ENCODE measurements at regions not wholly inside any gene's neighbourhood (a gene's known extent, or its start where the extent isn't known, plus 50 kb on each side); places are given as distances from the start of the nearest gene placed in this dataset.

GRCh38 chr12:91964501-91964900 is 181.1 kb downstream of the BTG1 start:
- no peak for DNase-seq

GRCh38 chr12:91959220-91959619 is 186.4 kb downstream of the BTG1 start:
- DNase-seq: no peak

- no peak for DNase-seq
These were observed 186.8 kb downstream of the BTG1 start for GRCh38 chr12:91958816-91959215.

GRCh38 chr12:91954747-91955146 is 190.9 kb downstream of the BTG1 start:
- DNase-seq: no peak

GRCh38 chr12:91954326-91954725 is 191.3 kb downstream of the BTG1 start:
- DNase-seq: no peak

DNA sequence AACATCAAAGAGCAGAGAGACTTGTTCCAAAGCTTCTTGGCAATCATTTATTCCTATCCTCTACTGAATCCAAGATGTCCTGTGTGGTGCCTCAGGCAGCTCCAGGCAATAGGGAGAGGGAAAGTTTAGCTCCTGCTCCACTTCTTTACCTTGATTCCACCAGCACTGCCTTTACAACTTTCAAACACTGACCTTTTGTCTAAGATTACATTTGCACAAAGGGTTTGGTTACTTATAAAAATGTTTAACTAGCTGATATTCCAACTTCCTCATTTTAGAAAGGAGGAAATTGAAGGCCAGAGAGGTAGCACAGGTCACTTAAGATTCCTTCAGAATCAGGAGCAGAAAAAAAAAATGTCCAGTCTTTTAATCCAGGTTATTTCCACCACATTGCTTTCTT is 192.7 kb downstream of the BTG1 start:
- DNase-seq: no peak

- no peak for DNase-seq
These were observed 194.1 kb downstream of the BTG1 start for GRCh38 chr12:91951571-91951970.

- peak; percentile 16 for DNase-seq
These were observed 197.1 kb downstream of the BTG1 start for GRCh38 chr12:91948504-91948903.

- peak; percentile 77 for DNase-seq
These were observed 198.2 kb downstream of the BTG1 start for GRCh38 chr12:91947459-91947858.

- no peak for DNase-seq
These were observed 201.0 kb downstream of the BTG1 start for GRCh38 chr12:91944637-91945036.

DNA sequence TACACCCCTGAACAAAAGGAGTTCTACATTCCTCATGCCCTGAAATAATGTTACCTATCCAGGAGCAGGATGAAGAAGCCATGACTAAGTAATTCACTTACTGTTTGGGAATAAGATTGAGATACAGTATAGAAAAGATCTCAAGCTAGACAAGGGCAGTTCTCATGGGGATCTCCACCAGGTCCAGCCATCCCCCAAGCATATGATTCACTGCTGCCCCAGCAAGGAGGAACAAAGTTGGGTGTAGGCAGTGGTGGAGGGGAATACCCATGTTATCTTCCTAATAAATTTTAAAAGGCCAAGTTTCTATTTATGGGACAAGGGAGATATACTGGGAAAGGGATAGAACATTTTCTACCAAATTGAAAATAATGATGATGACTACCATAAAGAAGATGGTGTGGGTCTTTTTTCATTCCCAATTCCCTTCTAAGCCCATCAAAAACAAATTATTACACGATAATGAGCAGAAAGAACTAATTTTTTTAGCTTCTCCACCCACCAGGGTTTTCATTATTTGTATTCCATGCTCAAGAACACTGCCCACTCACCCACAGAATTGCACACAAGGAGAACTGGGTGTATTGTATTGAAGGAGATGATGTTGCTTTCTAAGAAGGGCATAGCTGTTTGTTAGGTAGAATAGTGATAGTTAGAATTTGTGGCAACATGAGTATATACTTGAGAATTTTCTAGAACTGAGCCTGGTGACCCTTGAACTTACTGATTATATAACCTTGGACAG is 204.6 kb downstream of the BTG1 start:
- peak; percentile 90 for DNase-seq

GRCh38 chr12:91940322-91940721 is 205.3 kb downstream of the BTG1 start:
- no peak for DNase-seq

DNA sequence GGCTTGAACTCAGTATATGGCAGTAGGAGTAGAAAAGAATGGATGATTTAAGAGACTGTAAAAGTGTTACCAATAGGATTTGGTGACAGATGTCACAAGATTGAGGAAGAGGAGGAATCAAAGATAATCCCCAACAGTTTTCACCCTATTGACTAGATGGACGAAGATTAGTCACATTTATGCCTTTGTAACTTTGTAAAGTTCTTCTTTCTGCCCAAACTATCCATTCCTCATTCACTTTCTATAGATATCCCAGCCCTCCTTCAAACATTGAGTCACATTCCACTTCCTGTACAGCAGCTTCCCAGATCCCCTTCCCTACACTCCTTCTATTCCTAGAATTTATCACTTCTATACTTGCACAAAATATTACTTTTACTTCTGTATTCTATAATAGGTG is 207.9 kb downstream of the BTG1 start:
- peak; percentile 58 for DNase-seq

- DNase-seq: peak; percentile 44
These were observed 208.6 kb downstream of the BTG1 start for GRCh38 chr12:91937009-91937408.

GRCh38 chr12:91935296-91935695 is 210.3 kb downstream of the BTG1 start:
- peak; percentile 90 for DNase-seq

GRCh38 chr12:91931111-91931510 is 214.5 kb downstream of the BTG1 start:
- DNase-seq: peak; percentile 26

DNA sequence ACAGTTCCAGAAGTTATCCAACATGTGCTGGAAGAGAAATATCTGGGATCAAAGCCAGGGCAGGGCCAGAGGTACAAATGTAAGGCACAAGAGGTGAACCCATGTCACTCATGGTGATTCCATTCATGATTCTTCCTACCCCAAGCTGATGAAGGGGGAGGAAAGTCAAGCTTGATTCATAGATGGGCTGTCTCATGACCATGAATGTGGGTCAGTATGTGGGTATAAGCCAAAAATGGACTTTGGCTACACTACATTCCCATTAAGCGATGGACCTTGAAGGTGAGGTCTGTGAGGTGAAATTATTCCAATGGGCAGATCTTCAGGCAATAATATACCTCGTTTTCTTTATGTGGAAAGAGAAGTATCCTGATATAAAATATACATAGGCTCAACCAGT is 217.1 kb downstream of the BTG1 start:
- no peak for DNase-seq

DNA sequence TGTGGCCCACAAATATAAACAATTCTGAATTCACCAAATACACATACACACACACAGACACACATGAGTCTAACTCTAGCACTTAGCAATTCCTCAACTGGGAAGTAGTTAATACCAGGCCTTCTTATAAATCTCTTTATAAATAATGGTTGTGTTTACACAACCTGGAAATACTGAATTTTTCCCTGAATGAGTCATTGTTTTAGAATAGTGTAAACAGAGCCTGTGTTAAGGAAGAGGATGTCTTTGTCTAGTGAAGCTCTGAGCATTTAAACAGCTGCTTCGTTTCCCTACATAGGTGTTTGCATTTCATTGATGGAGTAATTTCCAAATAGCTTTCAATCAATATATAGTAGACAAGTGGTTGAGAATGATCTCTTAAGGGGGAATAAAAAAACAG is 218.8 kb downstream of the BTG1 start:
- peak; percentile 18 for DNase-seq

GRCh38 chr12:91924827-91925226 is 220.8 kb downstream of the BTG1 start:
- no peak for DNase-seq

GRCh38 chr12:91923864-91924263 is 221.8 kb downstream of the BTG1 start:
- no peak for DNase-seq

DNA sequence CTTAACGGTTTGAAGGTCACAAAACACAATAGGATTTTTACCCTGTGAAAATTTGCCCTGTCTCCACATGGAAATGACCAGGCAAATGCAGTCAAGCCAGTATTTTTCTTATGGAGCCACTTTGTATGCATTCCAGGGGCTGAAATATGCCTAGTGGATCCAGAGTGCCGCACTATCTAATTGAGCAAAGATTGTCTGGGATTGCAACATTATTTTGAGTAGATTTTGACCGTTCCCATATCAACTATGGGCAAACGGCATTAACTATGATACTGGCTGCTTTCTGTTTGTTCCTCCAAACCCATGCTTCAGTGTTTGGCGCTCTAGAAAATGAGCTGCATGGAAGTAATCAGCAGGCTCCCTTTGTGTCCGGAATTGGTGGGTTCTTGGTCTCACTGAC is 223.0 kb downstream of the BTG1 start:
- no peak for DNase-seq

GRCh38 chr12:91922139-91922538 is 223.5 kb downstream of the BTG1 start:
- DNase-seq: no peak

DNA sequence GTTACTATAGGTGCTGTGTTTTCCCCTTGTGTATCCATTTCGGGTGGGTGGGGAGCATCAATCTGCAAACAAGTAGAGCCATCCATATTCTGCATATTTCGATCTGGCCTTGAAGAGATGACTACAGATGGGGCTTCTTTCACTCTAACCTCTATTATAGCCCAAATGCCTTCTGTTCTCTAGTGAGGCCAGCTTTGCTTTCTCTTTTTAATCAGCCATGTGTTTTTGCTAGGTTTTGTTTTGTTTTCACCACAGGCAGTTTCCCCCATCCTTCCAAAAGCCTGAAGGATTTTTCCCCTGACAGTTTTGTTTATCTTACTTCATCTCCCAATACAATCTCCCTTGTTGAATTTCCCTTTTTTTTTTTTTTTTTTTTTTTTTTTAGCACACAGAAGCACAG is 224.1 kb downstream of the BTG1 start:
- peak; percentile 19 for DNase-seq

GRCh38 chr12:91920741-91921140 is 224.9 kb downstream of the BTG1 start:
- no peak for DNase-seq

DNA sequence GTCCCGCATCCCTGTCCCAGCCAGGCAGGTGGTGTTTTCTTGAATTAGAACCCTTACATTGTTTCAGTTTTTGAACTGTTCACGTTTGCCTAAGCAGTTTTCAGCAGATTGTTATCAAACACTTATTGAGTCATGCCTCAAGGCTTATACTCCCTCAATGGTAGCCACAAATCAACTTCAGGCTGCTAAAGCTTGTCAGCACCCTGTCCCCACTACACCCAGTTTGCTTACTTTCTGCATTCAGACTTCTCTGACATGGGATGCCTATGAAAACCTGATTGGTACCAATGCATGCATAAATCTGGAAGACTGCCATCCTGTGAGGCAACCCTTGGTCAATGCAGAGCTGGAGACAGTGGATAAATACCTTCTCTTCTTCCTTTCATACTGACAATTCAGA is 225.4 kb downstream of the BTG1 start:
- no peak for DNase-seq

All from inflammatory macrophage treated with lipopolysaccharide for 4 hours (primary cell).